ENCODE measurements at regions not wholly inside any gene's neighbourhood (a gene's known extent, or its start where the extent isn't known, plus 50 kb on each side); places are given as distances from the start of the nearest gene placed in this dataset.

- no peak for DNase-seq (ENCODE audit: low spot score)
These were observed 55.1 kb downstream of the TMEM174 start for GRCh38 chr5:73228052-73228451.

All from kidney tubule cell (primary cell).